GM23248 (cell line): ENCODE measurements at regions not wholly inside any gene's neighbourhood (a gene's known extent, or its start where the extent isn't known, plus 50 kb on each side); places are given as distances from the start of the nearest gene placed in this dataset.
A peak's percentile ranks its signal among the peaks of the same experiment; 100 is the strongest.

Experiments used
- DNase-seq: peaks from one replicate; pipeline ENCODE4 v3.0.0-alpha.2; 2015
- H2AFZ ChIP-seq: fragments of 200-600 bp; sonication (generic); 2 replicates; pipeline ENCODE4 v1.6.1; 2016; ENCODE audit warnings: antibody characterized with exemption
- H3F3A ChIP-seq: fragments of 200-600 bp; sonication (generic); 2 replicates; pipeline ENCODE4 v1.6.1; 2016; ENCODE audit warnings: mild to moderate bottlenecking, antibody characterized with exemption, mixed run types; ENCODE audit not compliant: insufficient read depth
- H3K27ac ChIP-seq: fragments of 200-600 bp; sonication (generic); 2 replicates; pipeline ENCODE4 v1.5.1; 2016; ENCODE audit warnings: mild to moderate bottlenecking
- H3K27me3 ChIP-seq: fragments of 200-600 bp; sonication (generic); replicated peaks from 2 replicates; pipeline ENCODE4 v1.6.1; 2016; ENCODE audit warnings: mild to moderate bottlenecking; ENCODE audit not compliant: insufficient read depth
- H3K36me3 ChIP-seq: fragments of 200-600 bp; sonication (generic); 2 replicates; pipeline ENCODE4 v1.6.1; 2016; ENCODE audit warnings: low read depth, mild to moderate bottlenecking
- H3K4me1 ChIP-seq: fragments of 200-600 bp; sonication (generic); 2 replicates; pipeline ENCODE4 v1.6.1; 2016; ENCODE audit warnings: mild to moderate bottlenecking; ENCODE audit not compliant: insufficient read depth
- H3K4me2 ChIP-seq: fragments of 200-600 bp; sonication (generic); one replicate; pipeline ENCODE4 v1.6.1; 2016; ENCODE audit warnings: mild to moderate bottlenecking; ENCODE audit not compliant: unreplicated experiment
- H3K4me3 ChIP-seq: fragments of 200-600 bp; sonication (generic); 2 replicates; pipeline ENCODE4 v1.5.1; 2016; ENCODE audit warnings: mild to moderate bottlenecking
- H3K79me2 ChIP-seq: fragments of 200-600 bp; sonication (generic); 2 replicates; pipeline ENCODE4 v1.6.1; 2016; ENCODE audit warnings: mild to moderate bottlenecking; ENCODE audit not compliant: insufficient read depth
- H3K9ac ChIP-seq: fragments of 200-600 bp; sonication (generic); 2 replicates; pipeline ENCODE4 v1.6.1; 2016; ENCODE audit warnings: mild to moderate bottlenecking
- H3K9me2 ChIP-seq: fragments of 200-600 bp; sonication (generic); 2 replicates; pipeline ENCODE4 v1.6.1; 2016; ENCODE audit warnings: mixed run types, mild to moderate bottlenecking, moderate library complexity; ENCODE audit not compliant: insufficient read depth
- H3K9me3 ChIP-seq: fragments of 200-600 bp; sonication (generic); one replicate; pipeline ENCODE4 v1.6.1; 2017; ENCODE audit warnings: low read depth
- H4K20me1 ChIP-seq: fragments of 200-600 bp; sonication (generic); 2 replicates; pipeline ENCODE4 v1.6.0; 2016; ENCODE audit not compliant: insufficient read depth
- EZH2 ChIP-seq: fragments of 200-600 bp; sonication (generic); IDR thresholded peaks from 2 replicates; pipeline ENCODE4 v1.6.1; 2018; ENCODE audit warnings: antibody characterized with exemption, mild to moderate bottlenecking; ENCODE audit not compliant: insufficient read depth, poor library complexity, severe bottlenecking
- EZH2phosphoT487 ChIP-seq: fragments of 200-600 bp; sonication (generic); IDR thresholded peaks from 2 replicates; pipeline ENCODE4 v1.6.1; 2018; ENCODE audit warnings: antibody characterized with exemption, moderate library complexity, mild to moderate bottlenecking, low read depth; ENCODE audit not compliant: insufficient read depth
- WGBS, 2 experiments: methylation state at CpG; one replicate each; pipeline ENCODE4 v1.1.6; 2015 to 2017; ENCODE audit warnings: low lambda C conversion rate in 2 of 2, low coverage in 1 of 2; ENCODE audit errors: missing lambda C conversion rate in 2 of 2; 5-methylcytosine and 5-hydroxymethylcytosine counted together
- in situ Hi-C: fragments of 300-500 bp; cut with MboI; formaldehyde crosslinking; loops from 2 replicates; pipeline ENCODE4 v1.15.0; 2020

DNA sequence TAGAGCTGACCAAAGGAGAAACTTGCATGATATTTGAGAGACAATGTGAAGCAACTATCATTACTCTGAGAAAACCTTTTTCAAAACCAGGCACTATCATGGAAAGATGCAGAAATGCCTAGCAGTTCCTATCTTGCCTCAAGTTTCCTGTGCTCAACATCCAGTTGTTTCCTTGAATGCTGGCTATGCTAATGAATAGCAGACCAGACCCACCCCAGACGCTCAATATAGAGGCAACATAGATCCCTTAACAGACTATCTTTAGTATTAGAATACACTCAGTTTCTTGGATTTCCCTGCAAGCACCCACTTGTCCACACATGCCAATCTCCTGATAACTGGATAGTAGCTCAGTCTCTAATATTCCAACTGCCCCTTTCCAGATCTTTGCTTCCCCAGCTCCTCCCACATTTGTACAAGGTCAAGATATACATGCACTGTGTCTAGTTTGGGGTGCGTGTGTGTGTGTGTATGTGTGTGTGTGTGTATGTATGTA lies 93.3 kb upstream of the PCSK5 start:
- Histone ChIP-seq H3K79me2 (no peaks in the 10 kb centered on the region), H3K27ac (no peak overlapping the region), H2AFZ (no peak overlapping the region), H4K20me1 (no peaks in the 10 kb centered on the region), H3K9ac (no peak overlapping the region), H3K9me3 (no peaks in the 10 kb centered on the region), H3K27me3 (no peaks in the 10 kb centered on the region), H3K4me2 (no peak overlapping the region), H3K9me2 (no peaks in the 10 kb centered on the region), H3K4me1 (no peaks in the 10 kb centered on the region), H3K4me3 (no peak overlapping the region), H3K36me3 (no peaks in the 10 kb centered on the region), H3F3A (no peaks in the 10 kb centered on the region)
- in situ Hi-C loops, result no loop called here
- WGBS, 2 experiments, result 39 to 40% methylated on average over 2 of the region's 2 CpGs
- no peak for DNase-seq
- TF ChIP-seq EZH2, result no peak
- no peak for TF ChIP-seq EZH2phosphoT487

DNA sequence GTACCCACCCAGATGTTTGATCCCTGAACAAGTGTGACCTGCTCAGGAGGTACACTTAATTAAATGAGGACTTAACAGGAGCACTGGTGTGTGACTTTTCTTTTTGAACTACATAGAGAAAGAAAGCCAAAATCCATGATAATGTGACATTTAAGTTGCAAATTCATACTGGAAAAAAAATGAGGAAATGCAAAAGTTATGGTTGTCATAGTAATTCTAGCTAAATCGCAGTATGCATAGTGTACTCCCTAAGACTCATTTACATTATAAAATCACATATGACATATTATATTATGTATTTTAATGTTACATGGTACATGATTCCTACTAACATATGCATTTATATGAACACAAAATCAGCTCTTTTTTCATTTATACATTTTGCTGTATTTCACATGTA lies 92.0 kb upstream of the PCSK5 start:
- Histone ChIP-seq H3K27me3 (no peaks in the 10 kb centered on the region), H3K9ac (no peak overlapping the region), H2AFZ (no peak overlapping the region), H4K20me1 (no peaks in the 10 kb centered on the region), H3K27ac (no peak overlapping the region), H3K4me1 (peaks cover 9% of the 10 kb centered on the region), H3K9me2 (no peaks in the 10 kb centered on the region), H3K4me3 (no peak overlapping the region), H3K36me3 (no peaks in the 10 kb centered on the region), H3K79me2 (no peaks in the 10 kb centered on the region), H3K4me2 (no peak overlapping the region), H3F3A (no peaks in the 10 kb centered on the region), H3K9me3 (no peaks in the 10 kb centered on the region)
- no peak for TF ChIP-seq EZH2phosphoT487
- no peak for TF ChIP-seq EZH2
- DNase-seq, result no peak
- 91 to 93% methylated on average over 1 of the region's 1 CpG for WGBS, 2 experiments
- in situ Hi-C loops, result no loop called here

DNA sequence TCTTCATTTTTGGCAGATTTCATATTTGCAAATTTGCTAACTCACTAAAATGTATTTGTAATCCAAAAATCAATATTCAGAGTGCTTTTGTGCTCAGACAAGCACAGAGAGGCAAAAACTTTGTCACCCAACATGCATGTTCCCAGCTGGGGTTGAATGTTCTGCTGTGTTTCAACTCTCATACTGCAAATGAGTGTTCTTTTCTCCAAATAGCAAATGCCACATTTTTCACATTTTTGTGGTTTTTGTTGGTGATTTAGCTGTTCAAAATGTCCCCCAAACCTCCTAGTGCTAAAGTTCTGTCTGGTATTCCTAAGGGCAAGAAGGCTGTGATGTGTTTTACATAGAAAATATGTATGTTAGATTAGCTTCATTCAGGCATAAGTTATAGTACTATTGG lies 87.3 kb upstream of the PCSK5 start:
- no peaks in the 10 kb centered on the region for H3K27me3 ChIP-seq
- no peaks in the 10 kb centered on the region for H4K20me1 ChIP-seq
- H3K9me2 ChIP-seq, result no peaks in the 10 kb centered on the region
- H3K27ac ChIP-seq, result no peak overlapping the region
- peak overlapping the region; percentile 16 for H3K4me2 ChIP-seq
- H2AFZ ChIP-seq, result no peak overlapping the region
- DNase-seq, result peak; percentile 56
- in situ Hi-C loops, result no loop called here
- no peaks in the 10 kb centered on the region for H3K36me3 ChIP-seq
- TF ChIP-seq EZH2 (no peak), EZH2phosphoT487 (no peak)
- no peaks in the 10 kb centered on the region for H3K9me3 ChIP-seq
- H3K4me3 ChIP-seq, result no peak overlapping the region
- H3K79me2 ChIP-seq, result no peaks in the 10 kb centered on the region
- H3K4me1 ChIP-seq, result peaks cover 12% of the 10 kb centered on the region
- H3K9ac ChIP-seq, result no peak overlapping the region
- H3F3A ChIP-seq, result no peaks in the 10 kb centered on the region

DNA sequence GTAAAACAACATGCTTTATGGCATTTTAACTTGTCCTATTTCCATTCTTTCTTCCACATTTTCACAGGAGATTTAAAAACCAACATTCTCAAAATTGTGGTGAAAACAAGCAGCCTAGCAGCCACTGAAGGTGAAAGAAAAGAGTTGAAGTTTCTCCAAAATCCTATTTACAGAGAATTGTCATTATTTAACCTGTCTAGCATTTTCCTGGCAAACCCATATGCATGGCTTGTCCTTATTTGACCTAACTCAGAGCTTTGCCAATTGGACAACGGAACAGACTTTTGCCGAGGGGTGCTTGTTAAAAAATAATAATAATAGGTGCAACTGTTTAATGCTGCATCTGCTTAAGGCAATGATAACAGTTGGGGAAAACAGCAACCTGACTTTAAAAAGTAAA lies 80.4 kb upstream of the PCSK5 start:
- Histone ChIP-seq H3F3A (no peaks in the 10 kb centered on the region), H3K4me2 (no peak overlapping the region), H2AFZ (no peak overlapping the region), H3K79me2 (no peaks in the 10 kb centered on the region), H3K27ac (no peak overlapping the region), H3K36me3 (no peaks in the 10 kb centered on the region), H3K9ac (no peak overlapping the region), H3K9me3 (peaks cover 6% of the 10 kb centered on the region), H3K9me2 (no peaks in the 10 kb centered on the region), H3K4me1 (no peaks in the 10 kb centered on the region), H4K20me1 (no peaks in the 10 kb centered on the region), H3K27me3 (no peaks in the 10 kb centered on the region), H3K4me3 (no peak overlapping the region)
- 50 to 59% methylated on average over 2 of the region's 2 CpGs for WGBS, 2 experiments
- no peak for TF ChIP-seq EZH2phosphoT487
- TF ChIP-seq EZH2, result no peak
- DNase-seq, result no peak
- in situ Hi-C loops, result no loop called here

DNA sequence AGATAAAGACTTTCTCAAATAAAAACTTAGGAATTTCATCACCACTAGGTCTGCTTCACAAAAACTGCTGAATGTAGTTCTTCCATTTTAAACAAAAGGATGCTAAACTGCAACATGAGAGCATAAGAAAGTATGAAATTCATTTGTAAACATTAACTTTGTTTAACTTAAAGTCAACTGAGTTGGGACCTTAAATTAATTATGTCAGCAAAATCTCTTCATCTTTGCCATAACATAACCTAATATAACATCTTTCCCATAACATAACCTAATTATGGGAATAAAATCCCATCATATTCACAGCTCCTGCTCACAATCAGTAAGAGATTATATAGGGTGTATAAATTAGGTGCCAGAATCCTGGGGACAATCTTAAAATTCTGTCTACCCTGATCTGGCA lies 78.8 kb upstream of the PCSK5 start:
- no peaks in the 10 kb centered on the region for H3K9me2 ChIP-seq
- H3K9me3 ChIP-seq, result peaks cover 6% of the 10 kb centered on the region
- H3K27me3 ChIP-seq, result no peaks in the 10 kb centered on the region
- DNase-seq, result no peak
- in situ Hi-C loops, result no loop called here
- TF ChIP-seq EZH2 (no peak), EZH2phosphoT487 (no peak)
- H3K36me3 ChIP-seq, result no peaks in the 10 kb centered on the region
- H3K9ac ChIP-seq, result no peak overlapping the region
- H3K27ac ChIP-seq, result no peak overlapping the region
- H3K4me1 ChIP-seq, result no peaks in the 10 kb centered on the region
- H3F3A ChIP-seq, result no peaks in the 10 kb centered on the region
- H4K20me1 ChIP-seq, result no peaks in the 10 kb centered on the region
- no peak overlapping the region for H3K4me3 ChIP-seq
- no peak overlapping the region for H2AFZ ChIP-seq
- no peaks in the 10 kb centered on the region for H3K79me2 ChIP-seq
- no peak overlapping the region for H3K4me2 ChIP-seq
